GM12878 (cell line): ENCODE measurements at regions not wholly inside any gene's neighbourhood (a gene's known extent, or its start where the extent isn't known, plus 50 kb on each side); places are given as distances from the start of the nearest gene placed in this dataset.

Experiments used
- ATAC-seq: fragments of 200-7000 bp; cut with Tn5 transposase; 3 replicates; pipeline ENCODE4 v1.9.1; 2020; ENCODE audit warnings: mild to moderate bottlenecking, moderate library complexity
- BruUV-seq: library from RNA; stranded (reverse); fragments of 400-500 nt; replicated peaks from 2 replicates; lab custom pipeline; 2021; lab: Mats Ljungman, UMichigan
- CTCF ChIA-PET: fragments of 300-600 bp; sonication (Branson Sonifier 250); formaldehyde crosslinking; extraction: SDS; loops from one replicate; lab custom pipeline; 2021; ENCODE audit warnings: inconsistent platforms; lab: Yijun Ruan, JAX
- POLR2A ChIA-PET: fragments of 350-600 bp; formaldehyde crosslinking; extraction: SDS; loops from one replicate; lab custom pipeline; 2021; ENCODE audit warnings: inconsistent platforms; lab: Charles Lee
- RAD21 ChIA-PET: fragments of 300-600 bp; sonication (Branson Sonifier 250); formaldehyde crosslinking; loops from one replicate; lab custom pipeline; 2023; ENCODE audit warnings: antibody characterized with exemption; ENCODE audit not compliant: unreplicated experiment; lab: Charles Lee
- SMC1A ChIA-PET: fragments of 300-600 bp; sonication (Branson Sonifier 250); formaldehyde crosslinking; loops from one replicate; lab custom pipeline; 2023; ENCODE audit not compliant: unreplicated experiment, uncharacterized antibody; lab: Charles Lee
- DNase-seq: peaks from one replicate; pipeline ENCODE4 v3.0.0-alpha.2; 2011; ENCODE audit warnings: low read depth, low spot score
- FAIRE-seq: peaks from 3 replicates; lab custom pipeline; 2011; peaks lifted over from hg19 to GRCh38; lab: Jason Lieb, UNC
- H2AFZ ChIP-seq: 2 replicates; pipeline ENCODE4 v1.6.0; 2011; ENCODE audit warnings: low read depth, low read length, control low read depth; ENCODE audit not compliant: control insufficient read depth
- H3K27ac ChIP-seq: 2 replicates; pipeline ENCODE4 v1.5.1; 2011; ENCODE audit warnings: control low read depth; ENCODE audit not compliant: control insufficient read depth, insufficient read depth
- H3K27me3 ChIP-seq, 2 experiments: replicated peaks in 1 of 2; 2 replicates each; pipeline versions ENCODE4 v1.6.0 to v1.6.1; 2011; ENCODE audit warnings: low read length in 1 of 2; ENCODE audit not compliant: control insufficient read depth in 2 of 2, insufficient read depth in 2 of 2
- H3K36me3 ChIP-seq, 2 experiments: 2 replicates each; pipeline ENCODE4 v1.5.1; 2011; ENCODE audit warnings: low read length in 1 of 2; ENCODE audit not compliant: control insufficient read depth in 2 of 2, insufficient read depth in 2 of 2
- H3K4me1 ChIP-seq: 2 replicates; pipeline ENCODE4 v1.6.1; 2011; ENCODE audit warnings: mild to moderate bottlenecking, low read length, moderate library complexity, mixed read lengths; ENCODE audit not compliant: control insufficient read depth, insufficient read depth
- H3K4me2 ChIP-seq: 2 replicates; pipeline ENCODE4 v1.6.0; 2011; ENCODE audit warnings: control low read depth; ENCODE audit not compliant: control insufficient read depth, insufficient read depth
- H3K4me3 ChIP-seq: fragments of 200-600 bp; sonication (generic); 2 replicates; pipeline ENCODE4 v1.5.1; 2016
- H3K79me2 ChIP-seq: 2 replicates; pipeline ENCODE4 v1.6.0; 2011; ENCODE audit warnings: low read length; ENCODE audit not compliant: control insufficient read depth, insufficient read depth
- H3K9ac ChIP-seq: 2 replicates; pipeline ENCODE4 v1.8.0; 2011; ENCODE audit warnings: low read length, control low read depth, mixed read lengths; ENCODE audit not compliant: control insufficient read depth, insufficient read depth
- H3K9me3 ChIP-seq: replicated peaks from 3 replicates; pipeline ENCODE4 v1.5.1; 2011; ENCODE audit warnings: mild to moderate bottlenecking, low read length; ENCODE audit not compliant: control insufficient read depth, insufficient read depth
- H4K20me1 ChIP-seq: 2 replicates; pipeline ENCODE4 v1.6.0; 2011; ENCODE audit not compliant: control insufficient read depth, insufficient read depth
- BCL3 ChIP-seq: IDR thresholded peaks from 2 replicates; pipeline ENCODE4 v1.6.1; 2011; ENCODE audit warnings: borderline replicate concordance, low read depth, mild to moderate bottlenecking, moderate library complexity, low read length; ENCODE audit not compliant: insufficient read depth, poor library complexity, severe bottlenecking
- CHD1 ChIP-seq: IDR thresholded peaks from 2 replicates; pipeline ENCODE4 v1.6.1; 2012; ENCODE audit warnings: low read depth, low read length, improper control_type of control experiment
- E2F4 ChIP-seq: IDR thresholded peaks from 2 replicates; pipeline ENCODE4 v1.6.1; 2012; ENCODE audit warnings: low read depth, low read length, improper control_type of control experiment
- EGR1 ChIP-seq, 2 experiments: IDR thresholded peaks; 1 replicate in 1 of 2; 2 replicates in 1 of 2; pipeline ENCODE4 v1.6.1; 2011 to 2012; ENCODE audit warnings: low read depth in 2 of 2, low read length in 2 of 2, borderline replicate concordance in 1 of 2, mild to moderate bottlenecking in 1 of 2, moderate library complexity in 1 of 2
- ESRRA ChIP-seq: IDR thresholded peaks from 2 replicates; pipeline ENCODE4 v1.6.1; 2012; ENCODE audit warnings: mild to moderate bottlenecking, low read length, improper control_type of control experiment
- HDAC6 ChIP-seq: fragments of 200-600 bp; sonication (generic); IDR thresholded peaks from one replicate; pipeline ENCODE4 v1.8.0; 2017; ENCODE audit warnings: antibody characterized with exemption; ENCODE audit not compliant: unreplicated experiment
- HSF1 ChIP-seq: fragments of 150-350 bp; IDR thresholded peaks from 2 replicates; pipeline ENCODE4 v1.6.1; 2014; ENCODE audit warnings: mild to moderate bottlenecking, low read depth, low read length
- RCOR1 ChIP-seq: conservative IDR thresholded peaks from 2 replicates; pipeline ENCODE4 v1.6.1; 2012; ENCODE audit warnings: low read depth, low read length, improper control_type of control experiment
- SIN3A ChIP-seq: IDR thresholded peaks from 2 replicates; pipeline ENCODE4 v1.6.1; 2012; ENCODE audit warnings: low read depth, low read length, improper control_type of control experiment
- SMC3 ChIP-seq: IDR thresholded peaks from 2 replicates; pipeline ENCODE4 v1.6.1; 2011; ENCODE audit warnings: low read length, improper control_type of control experiment, borderline replicate concordance
- SREBF2 ChIP-seq: IDR thresholded peaks from 2 replicates; pipeline ENCODE4 v1.6.1; 2012; ENCODE audit warnings: mild to moderate bottlenecking, low read length
- STAT3 ChIP-seq: IDR thresholded peaks from 2 replicates; pipeline ENCODE4 v1.6.1; 2011; ENCODE audit warnings: low read depth, low read length, improper control_type of control experiment
- ZBTB33 ChIP-seq: fragments of 450-650 bp; IDR thresholded peaks from 2 replicates; pipeline ENCODE4 v1.6.1; 2017; ENCODE audit warnings: mild to moderate bottlenecking
- ZBTB40 ChIP-seq: fragments of 450-650 bp; IDR thresholded peaks from 2 replicates; pipeline ENCODE4 v1.6.1; 2016; ENCODE audit warnings: mild to moderate bottlenecking, moderate library complexity, borderline replicate concordance
- WGBS: methylation state at CpG from one replicate; pipeline ENCODE4 v1.1.6; 2016; ENCODE audit warnings: low lambda C conversion rate; ENCODE audit not compliant: insufficient replicate concordance, insufficient coverage; ENCODE audit errors: missing lambda C conversion rate; 5-methylcytosine and 5-hydroxymethylcytosine counted together
- in situ Hi-C: fragments of 300-500 bp; cut with MboI; formaldehyde crosslinking; loops from 9 replicates; pipeline ENCODE4 v1.14.3; 2018; ENCODE audit warnings: mixed read lengths
- intact Hi-C: fragments of 100-400 bp; cut with micrococcal nuclease; formaldehyde crosslinking; loops from one replicate; pipeline ENCODE4 v1.14.2; 2022; ENCODE audit not compliant: unreplicated experiment

GRCh38 chr3:117939425-117940027 lies 1095.1 kb downstream of the IGSF11 start:
- Histone ChIP-seq H3K27ac (no peak overlapping the region), H3K4me2 (no peak overlapping the region), H3K9me3 (no peaks in the 10 kb centered on the region), H3K79me2 (no peaks in the 10 kb centered on the region), H3K27me3 (no peaks in the 10 kb centered on the region; a peak in 1 of 4 replicates), H3K36me3 (no peaks in the 10 kb centered on the region), H3K4me1 (no peaks in the 10 kb centered on the region), H3K9ac (no peak overlapping the region), H4K20me1 (no peaks in the 10 kb centered on the region), H2AFZ (no peak overlapping the region), H3K4me3 (no peak overlapping the region)
- TF ChIP-seq CHD1: no peak
- TF ChIP-seq RCOR1: no peak
- no peak for TF ChIP-seq ESRRA
- TF ChIP-seq EGR1 (IDR thresholded peaks at IDR 0.05; ENCODE audit: borderline replicate concordance in 1 of 2, low read depth in 2 of 2, low read length in 2 of 2): no peak
- TF ChIP-seq STAT3: no peak
- TF ChIP-seq SREBF2: no peak
- no peak for TF ChIP-seq HSF1
- TF ChIP-seq SIN3A: no peak
- TF ChIP-seq E2F4: no peak
- no peak for TF ChIP-seq ZBTB40
- TF ChIP-seq HDAC6: no peak
- TF ChIP-seq SMC3: no peak
- TF ChIP-seq BCL3: no peak
- TF ChIP-seq ZBTB33: no peak
- intact Hi-C loops (no loop called here), in situ Hi-C loops (no loop called here)
- CTCF ChIA-PET: interaction anchor here (1.3 kb wide), 1 partner anchor 690 kb away, joined by 3 read pairs; no protein-coding TSS in a partner anchor
- FAIRE-seq (no peak), ATAC-seq (no peak), DNase-seq (no peak)
- WGBS: 92% methylated on average over 1 of the region's 1 CpG
- POLR2A ChIA-PET: no interaction called here
- SMC1A ChIA-PET: no interaction called here
- RAD21 ChIA-PET: no interaction called here
- no TSS peak for BruUV-seq
